SK-N-DZ (cell line): ENCODE measurements at regions not wholly inside any gene's neighbourhood (a gene's known extent, or its start where the extent isn't known, plus 50 kb on each side); places are given as distances from the start of the nearest gene placed in this dataset.

ENCODE experiments used
- DNase-seq: peaks from one replicate; pipeline ENCODE4 v3.0.0-alpha.2; 2015; ENCODE audit warnings: low spot score

DNA sequence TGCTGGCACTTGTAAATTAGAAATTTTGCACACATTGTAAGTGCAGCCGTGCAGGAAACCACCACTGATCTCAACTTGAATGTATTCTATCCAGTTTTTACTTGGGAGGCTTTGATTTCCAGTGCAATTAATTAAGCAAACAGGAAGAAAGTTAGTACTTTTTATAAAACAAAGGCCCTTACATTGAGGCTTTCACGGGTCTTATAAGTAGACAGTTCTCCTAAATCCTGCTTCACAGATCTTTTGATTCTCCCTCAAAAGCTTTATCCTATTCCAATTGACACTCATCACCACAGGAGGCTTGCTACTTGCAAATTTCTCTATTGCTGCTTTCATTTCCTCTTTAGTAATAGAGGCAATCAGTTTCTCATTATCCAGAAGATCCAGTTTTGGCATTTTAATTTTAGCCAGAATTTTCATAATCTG lies 90.1 kb downstream of the ERCC5 start:
- DNase-seq = no peak

DNA sequence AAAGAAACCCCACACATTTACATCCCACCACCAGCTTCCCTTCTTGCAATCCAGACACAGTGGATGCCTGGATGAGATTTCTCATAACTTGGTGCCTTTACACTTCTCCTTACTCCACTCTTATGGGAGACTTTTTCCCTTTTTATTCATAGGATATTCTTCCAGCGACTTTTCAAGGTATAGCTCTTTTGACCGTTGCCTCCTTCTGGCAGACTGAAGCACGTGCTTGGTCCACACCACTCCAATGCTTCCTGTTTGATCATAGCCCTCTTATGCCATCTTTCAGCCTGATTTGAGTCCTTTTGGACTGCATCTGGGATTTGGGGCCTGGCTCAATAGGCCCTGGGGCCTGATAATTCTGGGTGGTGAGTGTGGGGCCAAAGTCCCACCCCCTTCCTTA lies 87.7 kb downstream of the ERCC5 start:
- DNase-seq = no peak

DNA sequence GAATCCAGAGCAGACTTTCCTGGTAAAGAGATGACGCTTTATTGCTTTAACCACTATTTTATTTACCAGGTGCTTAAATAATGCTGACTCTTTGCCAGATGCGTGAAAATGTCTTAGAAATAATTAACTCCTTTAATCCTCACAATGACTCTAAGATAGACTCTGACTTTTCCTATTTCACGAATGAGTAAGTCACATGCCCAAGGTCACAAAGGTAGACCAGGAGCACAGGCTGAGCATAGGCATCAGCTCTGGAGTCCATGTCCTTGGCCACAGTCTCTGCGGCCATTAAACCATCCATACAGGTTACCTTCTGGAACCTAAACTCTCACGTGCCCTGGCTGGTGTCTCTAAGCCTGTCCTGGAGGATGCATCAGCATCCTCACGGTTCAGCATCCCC lies 87.3 kb downstream of the ERCC5 start:
- no peak for DNase-seq

DNA sequence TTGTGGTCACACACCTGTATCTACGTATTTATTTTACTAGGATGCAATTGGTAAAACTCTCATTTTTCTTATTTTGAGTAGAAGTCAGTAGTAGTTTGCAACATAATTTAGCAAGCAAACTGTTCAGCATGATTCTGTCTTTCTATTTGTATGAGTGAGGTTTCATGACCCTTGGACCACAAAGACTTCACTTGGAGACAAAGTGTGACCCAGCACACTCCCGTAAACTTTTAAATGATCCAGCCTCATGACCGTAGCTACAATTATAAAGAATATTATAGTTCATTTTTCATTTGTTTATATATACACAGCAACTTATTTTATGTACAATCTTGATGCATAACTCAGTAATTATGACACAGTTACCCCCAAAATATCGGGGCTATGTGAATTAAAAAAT lies 86.5 kb downstream of the ERCC5 start:
- no peak for DNase-seq

DNA sequence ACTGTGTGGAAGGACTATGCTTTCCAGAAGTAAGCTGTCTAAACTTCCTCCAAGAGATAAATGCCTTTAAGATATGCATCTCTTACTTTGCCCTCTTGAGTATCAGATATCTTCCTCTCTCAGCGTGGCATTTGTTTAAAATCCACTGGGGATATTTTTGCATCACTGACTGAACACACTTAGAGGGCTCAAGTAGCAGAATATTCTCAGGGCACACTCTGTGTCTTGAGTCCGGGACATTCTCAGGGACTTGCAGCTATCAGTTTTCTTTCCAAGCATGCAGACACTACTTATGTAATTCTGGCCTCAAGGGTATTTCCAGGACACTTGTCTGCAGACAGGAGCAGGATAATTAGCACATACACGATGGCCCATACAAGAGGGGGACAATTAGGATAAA lies 84.7 kb downstream of the ERCC5 start:
- DNase-seq = no peak

DNA sequence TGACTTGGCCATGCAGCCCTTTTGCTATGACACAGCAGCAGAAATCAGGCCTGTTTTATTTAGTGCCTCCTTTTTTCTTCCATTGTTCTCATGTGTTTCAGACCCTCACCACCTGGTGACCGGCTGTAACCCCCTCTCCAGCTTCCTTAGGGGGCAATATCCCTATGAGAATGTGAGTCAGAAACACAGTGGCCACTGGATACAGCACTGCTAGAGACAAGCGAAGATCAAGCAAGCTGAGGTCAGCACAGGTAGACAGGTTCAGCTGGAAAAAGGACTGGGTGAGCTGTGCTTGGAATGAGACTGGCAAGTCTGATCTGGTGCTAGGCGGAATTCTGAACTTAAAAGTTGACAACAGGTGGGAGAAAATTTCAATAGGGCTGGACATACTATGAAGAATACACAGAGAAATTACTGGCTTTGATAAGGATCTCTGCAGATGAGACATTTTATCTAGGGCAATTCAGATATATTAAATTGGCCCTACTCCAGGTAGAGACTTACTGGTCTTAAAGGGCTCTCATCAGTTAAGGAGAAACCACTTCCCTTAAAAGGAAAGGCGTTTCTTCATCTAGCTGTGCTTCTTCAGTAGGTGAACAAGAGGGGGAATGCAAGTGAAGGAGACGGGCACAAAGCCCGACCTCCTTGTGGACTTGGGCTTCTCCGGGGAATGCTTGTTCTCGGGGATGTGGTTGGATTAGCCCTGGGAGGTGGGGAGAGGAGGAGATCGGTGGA lies 83.3 kb downstream of the ERCC5 start:
- DNase-seq = no peak
